ENCODE measurements at regions not wholly inside any gene's neighbourhood (a gene's known extent, or its start where the extent isn't known, plus 50 kb on each side); places are given as distances from the start of the nearest gene placed in this dataset.

DNA sequence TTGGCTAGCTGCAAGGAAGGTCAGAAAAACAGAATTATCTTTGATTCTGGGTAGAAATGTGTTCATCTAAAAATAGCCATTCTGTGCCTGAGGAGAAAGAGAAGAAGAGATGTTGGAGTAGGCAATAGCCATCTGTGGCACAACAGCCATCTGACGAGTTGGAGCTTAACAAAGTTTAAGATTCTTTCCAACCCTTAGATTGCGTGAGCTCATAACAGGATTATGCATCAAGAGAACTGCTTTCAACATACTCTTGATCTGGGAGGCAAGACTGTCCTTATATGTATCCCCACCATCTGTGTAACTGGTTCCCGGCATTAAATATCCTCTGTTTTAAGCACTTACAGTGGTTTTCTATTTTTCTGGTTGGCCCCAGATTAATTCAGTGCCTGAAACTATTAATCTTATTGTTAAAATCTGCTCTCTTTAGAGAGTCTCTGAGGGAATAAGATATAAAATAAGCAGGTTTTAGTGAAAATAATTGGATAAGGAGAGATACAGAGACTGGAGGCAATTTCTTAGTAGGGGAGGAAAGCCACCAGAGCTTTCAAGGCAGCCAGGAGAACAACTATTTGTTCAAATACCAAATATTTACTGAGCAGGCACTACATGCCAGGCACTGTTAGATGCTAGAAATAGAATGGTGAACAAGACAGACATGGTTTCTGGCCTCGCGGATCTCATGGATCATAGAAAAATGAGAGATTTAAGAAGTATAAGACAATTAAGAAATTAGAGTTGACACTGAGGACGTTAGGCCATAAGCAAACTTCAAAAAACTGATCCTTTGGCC is 398.0 kb downstream of the SMARCA1 start:
- DNase-seq (ENCODE audit: low read depth, low spot score) (no peak), FAIRE-seq (no peak)
- no peaks in the 10 kb centered on the region for H3K9me1 ChIP-seq (ENCODE audit: control insufficient read depth, extremely low read depth, insufficient read depth, low read length)
- no peak overlapping the region for H2AFZ ChIP-seq (ENCODE audit: control insufficient read depth, low read length)
- H4K20me1 ChIP-seq (ENCODE audit: control insufficient read depth, extremely low read depth, insufficient read depth, low read length) = no peaks in the 10 kb centered on the region
- no peaks in the 10 kb centered on the region for H3K9me3 ChIP-seq (ENCODE audit: control insufficient read depth, low read depth, low read length)
- dilution Hi-C loops (cut with MboI; ENCODE audit: extremely low pct_ligation_motif_present, low sequenced_read_pairs) = no loop called here
- no peak overlapping the region for H3K9ac ChIP-seq (ENCODE audit: control insufficient read depth, extremely low read depth, insufficient read depth, low read length)
- no peaks in the 10 kb centered on the region for H3K36me3 ChIP-seq (ENCODE audit: control insufficient read depth in 2 of 2, extremely low read depth in 1 of 2, insufficient read depth in 2 of 2, low read length in 2 of 2)
- H3K27me3 ChIP-seq (ENCODE audit: control insufficient read depth, extremely low read depth, insufficient read depth, low read length) = no peaks in the 10 kb centered on the region
- TF ChIP-seq EZH2 (IDR thresholded peaks at IDR 0.05; ENCODE audit: low read length) = no peak
- TF ChIP-seq, protein P1, sequence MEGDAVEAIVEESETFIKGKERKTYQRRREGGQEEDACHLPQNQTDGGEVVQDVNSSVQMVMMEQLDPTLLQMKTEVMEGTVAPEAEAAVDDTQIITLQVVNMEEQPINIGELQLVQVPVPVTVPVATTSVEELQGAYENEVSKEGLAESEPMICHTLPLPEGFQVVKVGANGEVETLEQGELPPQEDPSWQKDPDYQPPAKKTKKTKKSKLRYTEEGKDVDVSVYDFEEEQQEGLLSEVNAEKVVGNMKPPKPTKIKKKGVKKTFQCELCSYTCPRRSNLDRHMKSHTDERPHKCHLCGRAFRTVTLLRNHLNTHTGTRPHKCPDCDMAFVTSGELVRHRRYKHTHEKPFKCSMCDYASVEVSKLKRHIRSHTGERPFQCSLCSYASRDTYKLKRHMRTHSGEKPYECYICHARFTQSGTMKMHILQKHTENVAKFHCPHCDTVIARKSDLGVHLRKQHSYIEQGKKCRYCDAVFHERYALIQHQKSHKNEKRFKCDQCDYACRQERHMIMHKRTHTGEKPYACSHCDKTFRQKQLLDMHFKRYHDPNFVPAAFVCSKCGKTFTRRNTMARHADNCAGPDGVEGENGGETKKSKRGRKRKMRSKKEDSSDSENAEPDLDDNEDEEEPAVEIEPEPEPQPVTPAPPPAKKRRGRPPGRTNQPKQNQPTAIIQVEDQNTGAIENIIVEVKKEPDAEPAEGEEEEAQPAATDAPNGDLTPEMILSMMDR (optimal IDR thresholded peaks at IDR 0.05 in 1 of 3, IDR thresholded peaks at IDR 0.05 in 1 of 3, conservative IDR thresholded peaks at IDR 0.05 in 1 of 3; ENCODE audit: extremely low read depth in 1 of 3, insufficient read depth in 2 of 3, low read length in 3 of 3) = no peak
- H3K4me1 ChIP-seq (ENCODE audit: control insufficient read depth, extremely low read depth, insufficient read depth, low read length) = no peaks in the 10 kb centered on the region
- no peak overlapping the region for H3K4me2 ChIP-seq (ENCODE audit: control insufficient read depth, extremely low read depth, insufficient read depth, low read depth, low read length)
- H3K4me3 ChIP-seq (ENCODE audit: control insufficient read depth in 2 of 3, extremely low read depth in 1 of 3, insufficient read depth in 2 of 3, low read depth in 1 of 3, low read length in 3 of 3) = no peak overlapping the region
- no peaks in the 10 kb centered on the region for H3K79me2 ChIP-seq (ENCODE audit: control insufficient read depth, insufficient read depth, low read length)
- no peak overlapping the region for H3K27ac ChIP-seq (ENCODE audit: control insufficient read depth, insufficient read depth, low read length)

DNA sequence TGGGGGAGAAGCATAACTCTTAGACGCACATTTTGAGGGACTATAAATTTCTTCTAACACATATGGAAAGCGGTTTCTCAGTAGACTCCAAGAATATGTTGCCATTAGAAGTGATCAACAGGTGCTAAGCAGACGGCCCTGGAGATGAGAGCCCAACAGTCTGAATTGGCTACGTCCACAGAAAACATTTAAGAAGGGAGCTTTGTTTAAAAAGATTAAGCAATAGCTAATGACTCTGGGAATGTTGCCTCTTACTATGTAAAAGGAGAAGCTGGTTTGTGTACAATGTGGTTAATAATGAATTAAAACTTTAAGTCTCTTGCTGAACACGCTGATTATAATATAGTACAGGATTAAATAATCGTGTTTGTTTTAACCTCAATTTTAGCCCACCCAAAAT is 399.5 kb downstream of the SMARCA1 start:
- no peaks in the 10 kb centered on the region for H3K36me3 ChIP-seq (ENCODE audit: control insufficient read depth in 2 of 2, extremely low read depth in 1 of 2, insufficient read depth in 2 of 2, low read length in 2 of 2)
- H3K4me1 ChIP-seq (ENCODE audit: control insufficient read depth, extremely low read depth, insufficient read depth, low read length) = no peaks in the 10 kb centered on the region
- H3K9ac ChIP-seq (ENCODE audit: control insufficient read depth, extremely low read depth, insufficient read depth, low read length) = no peak overlapping the region
- no peak overlapping the region for H3K27ac ChIP-seq (ENCODE audit: control insufficient read depth, insufficient read depth, low read length)
- no peak overlapping the region for H3K4me3 ChIP-seq (ENCODE audit: control insufficient read depth in 2 of 3, extremely low read depth in 1 of 3, insufficient read depth in 2 of 3, low read depth in 1 of 3, low read length in 3 of 3)
- FAIRE-seq = no peak
- DNase-seq (ENCODE audit: low read depth, low spot score) = no peak
- no peaks in the 10 kb centered on the region for H4K20me1 ChIP-seq (ENCODE audit: control insufficient read depth, extremely low read depth, insufficient read depth, low read length)
- H3K4me2 ChIP-seq (ENCODE audit: control insufficient read depth, extremely low read depth, insufficient read depth, low read depth, low read length) = no peak overlapping the region
- H3K9me1 ChIP-seq (ENCODE audit: control insufficient read depth, extremely low read depth, insufficient read depth, low read length) = no peaks in the 10 kb centered on the region
- H3K9me3 ChIP-seq (ENCODE audit: control insufficient read depth, low read depth, low read length) = no peaks in the 10 kb centered on the region
- H3K27me3 ChIP-seq (ENCODE audit: control insufficient read depth, extremely low read depth, insufficient read depth, low read length) = no peaks in the 10 kb centered on the region
- H2AFZ ChIP-seq (ENCODE audit: control insufficient read depth, low read length) = no peak overlapping the region
- dilution Hi-C loops (cut with MboI; ENCODE audit: extremely low pct_ligation_motif_present, low sequenced_read_pairs) = no loop called here
- H3K79me2 ChIP-seq (ENCODE audit: control insufficient read depth, insufficient read depth, low read length) = no peaks in the 10 kb centered on the region
- TF ChIP-seq EZH2 (IDR thresholded peaks at IDR 0.05; ENCODE audit: low read length) = no peak
- TF ChIP-seq, protein P1 (optimal IDR thresholded peaks at IDR 0.05 in 1 of 3, IDR thresholded peaks at IDR 0.05 in 1 of 3, conservative IDR thresholded peaks at IDR 0.05 in 1 of 3; ENCODE audit: extremely low read depth in 1 of 3, insufficient read depth in 2 of 3, low read length in 3 of 3) = no peak

Data from keratinocyte (primary cell).